Rectal smooth muscle tissue (tissue), 1 donor: ENCODE measurements at regions not wholly inside any gene's neighbourhood (a gene's known extent, or its start where the extent isn't known, plus 50 kb on each side); places are given as distances from the start of the nearest gene placed in this dataset.
"Not testable (repeated sequence)": the region's sequence is repeated elsewhere in the genome, so short reads cannot be mapped to it uniquely, and the experiment has no call there.

Experiments used
- H3K27ac ChIP-seq: one replicate; pipeline ENCODE4 v1.7.0; 2013; ENCODE audit warnings: low read depth, low read length, inconsistent platforms
- H3K27me3 ChIP-seq: one replicate; pipeline ENCODE4 v1.7.0; 2013; ENCODE audit warnings: low read length; ENCODE audit not compliant: control insufficient read depth, insufficient read depth
- H3K36me3 ChIP-seq: one replicate; pipeline ENCODE4 v1.7.0; 2013; ENCODE audit warnings: low read length; ENCODE audit not compliant: control insufficient read depth, insufficient read depth
- H3K4me1 ChIP-seq: one replicate; pipeline ENCODE4 v1.7.0; 2013; ENCODE audit warnings: low read length; ENCODE audit not compliant: control insufficient read depth, insufficient read depth
- H3K4me3 ChIP-seq: one replicate; pipeline ENCODE4 v1.7.0; 2013; ENCODE audit warnings: low read length
- H3K9ac ChIP-seq: one replicate; pipeline ENCODE4 v1.7.0; 2013; ENCODE audit warnings: low read length

- H3K4me3 ChIP-seq, H3K9ac ChIP-seq, H3K4me1 ChIP-seq, H3K27ac ChIP-seq, H3K36me3 ChIP-seq, H3K27me3 ChIP-seq: not testable (repeated sequence)
Observed at GRCh38 chr13:40356458-40356857, 310.0 kb downstream of the FOXO1 start.

- Histone ChIP-seq H3K4me1 (no peaks in the 10 kb centered on the region), H3K27me3 (no peaks in the 10 kb centered on the region), H3K4me3 (no peak overlapping the region), H3K27ac (no peak overlapping the region), H3K9ac (no peak overlapping the region), H3K36me3 (no peaks in the 10 kb centered on the region)
Observed at GRCh38 chr13:40362502-40362901, 303.9 kb downstream of the FOXO1 start.

- H3K9ac ChIP-seq = no peak overlapping the region
- H3K27ac ChIP-seq = no peak overlapping the region
- no peaks in the 10 kb centered on the region for H3K4me1 ChIP-seq
- H3K4me3 ChIP-seq = no peak overlapping the region
- H3K36me3 ChIP-seq = no peaks in the 10 kb centered on the region
- H3K27me3 ChIP-seq = no peaks in the 10 kb centered on the region
Observed at GRCh38 chr13:40363653-40364052, 302.8 kb downstream of the FOXO1 start.

GRCh38 chr13:40366119-40366518 lies 300.3 kb downstream of the FOXO1 start:
- Histone ChIP-seq H3K36me3 (no peaks in the 10 kb centered on the region), H3K4me1 (no peaks in the 10 kb centered on the region), H3K9ac (no peak overlapping the region), H3K27me3 (no peaks in the 10 kb centered on the region), H3K4me3 (no peak overlapping the region), H3K27ac (no peak overlapping the region)

GRCh38 chr13:40368127-40368891 lies 298.1 kb downstream of the FOXO1 start:
- no peak overlapping the region for H3K27ac ChIP-seq
- no peak overlapping the region for H3K9ac ChIP-seq
- H3K4me3 ChIP-seq = no peak overlapping the region
- no peaks in the 10 kb centered on the region for H3K36me3 ChIP-seq
- H3K4me1 ChIP-seq = no peaks in the 10 kb centered on the region
- no peaks in the 10 kb centered on the region for H3K27me3 ChIP-seq

GRCh38 chr13:40370661-40371060 lies 295.8 kb downstream of the FOXO1 start:
- H3K27ac ChIP-seq = no peak overlapping the region
- H3K4me3 ChIP-seq = no peak overlapping the region
- no peaks in the 10 kb centered on the region for H3K4me1 ChIP-seq
- no peaks in the 10 kb centered on the region for H3K36me3 ChIP-seq
- H3K27me3 ChIP-seq = no peaks in the 10 kb centered on the region
- H3K9ac ChIP-seq = no peak overlapping the region

GRCh38 chr13:40371531-40372125 lies 294.8 kb downstream of the FOXO1 start:
- H3K9ac ChIP-seq = no peak overlapping the region
- H3K4me3 ChIP-seq = no peak overlapping the region
- no peak overlapping the region for H3K27ac ChIP-seq
- H3K27me3 ChIP-seq = no peaks in the 10 kb centered on the region
- H3K36me3 ChIP-seq = no peaks in the 10 kb centered on the region
- H3K4me1 ChIP-seq = no peaks in the 10 kb centered on the region

- not testable (repeated sequence) for H3K27me3 ChIP-seq, H3K36me3 ChIP-seq, H3K4me1 ChIP-seq, H3K4me3 ChIP-seq, H3K27ac ChIP-seq, H3K9ac ChIP-seq
Observed at GRCh38 chr13:40373608-40374007, 292.8 kb downstream of the FOXO1 start.

GRCh38 chr13:40375489-40376171 lies 290.8 kb downstream of the FOXO1 start:
- H3K36me3 ChIP-seq = no peaks in the 10 kb centered on the region
- H3K4me1 ChIP-seq = peaks cover 3% of the 10 kb centered on the region
- H3K4me3 ChIP-seq = no peak overlapping the region
- no peaks in the 10 kb centered on the region for H3K27me3 ChIP-seq
- no peak overlapping the region for H3K27ac ChIP-seq
- H3K9ac ChIP-seq = no peak overlapping the region

GRCh38 chr13:40376296-40376849 lies 290.1 kb downstream of the FOXO1 start:
- peaks cover 3% of the 10 kb centered on the region for H3K4me1 ChIP-seq
- H3K9ac ChIP-seq = no peak overlapping the region
- no peaks in the 10 kb centered on the region for H3K36me3 ChIP-seq
- peak overlapping the region; percentile 16 for H3K27ac ChIP-seq
- no peaks in the 10 kb centered on the region for H3K27me3 ChIP-seq
- H3K4me3 ChIP-seq = no peak overlapping the region

GRCh38 chr13:40376867-40377535 lies 289.4 kb downstream of the FOXO1 start:
- no peaks in the 10 kb centered on the region for H3K36me3 ChIP-seq
- H3K27me3 ChIP-seq = no peaks in the 10 kb centered on the region
- no peak overlapping the region for H3K4me3 ChIP-seq
- H3K27ac ChIP-seq = peak overlapping the region; percentile 40
- H3K9ac ChIP-seq = no peak overlapping the region
- H3K4me1 ChIP-seq = peaks cover 3% of the 10 kb centered on the region

GRCh38 chr13:40377783-40378182 lies 288.7 kb downstream of the FOXO1 start:
- Histone ChIP-seq H3K4me3 (no peak overlapping the region), H3K27ac (peak overlapping the region; percentile 40), H3K27me3 (no peaks in the 10 kb centered on the region), H3K9ac (no peak overlapping the region), H3K36me3 (no peaks in the 10 kb centered on the region), H3K4me1 (peaks cover 3% of the 10 kb centered on the region)
